ENCODE measurements at regions not wholly inside any gene's neighbourhood (a gene's known extent, or its start where the extent isn't known, plus 50 kb on each side); places are given as distances from the start of the nearest gene placed in this dataset.

- H3K27me3 ChIP-seq (ENCODE audit: insufficient read depth, poor library complexity, severe bottlenecking): no peaks in the 10 kb centered on the region
- H3K4me3 ChIP-seq (replicated peaks; ENCODE audit: insufficient read depth, low read length): no peak overlapping the region
- TF ChIP-seq CTCF (IDR thresholded peaks at IDR 0.05; ENCODE audit: insufficient read depth, low read length): no peak
- DNase-seq (ENCODE audit: low read depth in 1 of 2, low spot score in 1 of 2): no peak
- H3K27ac ChIP-seq (replicated peaks): no peak overlapping the region
These were observed 706.3 kb upstream of the TENM3 start for GRCh38 chr4:181536811-181537434.

- no peaks in the 10 kb centered on the region for H3K27me3 ChIP-seq (ENCODE audit: insufficient read depth, poor library complexity, severe bottlenecking)
- no peak overlapping the region for H3K27ac ChIP-seq (replicated peaks)
- H3K4me3 ChIP-seq (replicated peaks; ENCODE audit: insufficient read depth, low read length): no peak overlapping the region
- TF ChIP-seq GABPA (IDR thresholded peaks at IDR 0.05; ENCODE audit: low read depth) (no peak), CTCF (IDR thresholded peaks at IDR 0.05; ENCODE audit: insufficient read depth, low read length) (no peak), POLR2AphosphoS5 (IDR thresholded peaks at IDR 0.05; ENCODE audit: low read depth) (no peak), SPI1 (IDR thresholded peaks at IDR 0.05; ENCODE audit: borderline replicate concordance, low read depth) (no peak)
- TF ChIP-seq, protein P1, sequence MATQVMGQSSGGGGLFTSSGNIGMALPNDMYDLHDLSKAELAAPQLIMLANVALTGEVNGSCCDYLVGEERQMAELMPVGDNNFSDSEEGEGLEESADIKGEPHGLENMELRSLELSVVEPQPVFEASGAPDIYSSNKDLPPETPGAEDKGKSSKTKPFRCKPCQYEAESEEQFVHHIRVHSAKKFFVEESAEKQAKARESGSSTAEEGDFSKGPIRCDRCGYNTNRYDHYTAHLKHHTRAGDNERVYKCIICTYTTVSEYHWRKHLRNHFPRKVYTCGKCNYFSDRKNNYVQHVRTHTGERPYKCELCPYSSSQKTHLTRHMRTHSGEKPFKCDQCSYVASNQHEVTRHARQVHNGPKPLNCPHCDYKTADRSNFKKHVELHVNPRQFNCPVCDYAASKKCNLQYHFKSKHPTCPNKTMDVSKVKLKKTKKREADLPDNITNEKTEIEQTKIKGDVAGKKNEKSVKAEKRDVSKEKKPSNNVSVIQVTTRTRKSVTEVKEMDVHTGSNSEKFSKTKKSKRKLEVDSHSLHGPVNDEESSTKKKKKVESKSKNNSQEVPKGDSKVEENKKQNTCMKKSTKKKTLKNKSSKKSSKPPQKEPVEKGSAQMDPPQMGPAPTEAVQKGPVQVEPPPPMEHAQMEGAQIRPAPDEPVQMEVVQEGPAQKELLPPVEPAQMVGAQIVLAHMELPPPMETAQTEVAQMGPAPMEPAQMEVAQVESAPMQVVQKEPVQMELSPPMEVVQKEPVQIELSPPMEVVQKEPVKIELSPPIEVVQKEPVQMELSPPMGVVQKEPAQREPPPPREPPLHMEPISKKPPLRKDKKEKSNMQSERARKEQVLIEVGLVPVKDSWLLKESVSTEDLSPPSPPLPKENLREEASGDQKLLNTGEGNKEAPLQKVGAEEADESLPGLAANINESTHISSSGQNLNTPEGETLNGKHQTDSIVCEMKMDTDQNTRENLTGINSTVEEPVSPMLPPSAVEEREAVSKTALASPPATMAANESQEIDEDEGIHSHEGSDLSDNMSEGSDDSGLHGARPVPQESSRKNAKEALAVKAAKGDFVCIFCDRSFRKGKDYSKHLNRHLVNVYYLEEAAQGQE (IDR thresholded peaks at IDR 0.05; ENCODE audit: insufficient replicate concordance, low read depth): no peak
- DNase-seq (ENCODE audit: low read depth in 1 of 2, low spot score in 1 of 2): no peak
These were observed 704.8 kb upstream of the TENM3 start for GRCh38 chr4:181538431-181538830.

GRCh38 chr4:181541396-181541795 is 701.8 kb upstream of the TENM3 start:
- Histone ChIP-seq H3K27ac (replicated peaks) (no peak overlapping the region), H3K27me3 (ENCODE audit: insufficient read depth, poor library complexity, severe bottlenecking) (no peaks in the 10 kb centered on the region), H3K4me3 (replicated peaks; ENCODE audit: insufficient read depth, low read length) (no peak overlapping the region)
- DNase-seq (ENCODE audit: low read depth in 1 of 2, low spot score in 1 of 2): no peak
- no peak for TF ChIP-seq CTCF (IDR thresholded peaks at IDR 0.05; ENCODE audit: insufficient read depth, low read length)

DNA sequence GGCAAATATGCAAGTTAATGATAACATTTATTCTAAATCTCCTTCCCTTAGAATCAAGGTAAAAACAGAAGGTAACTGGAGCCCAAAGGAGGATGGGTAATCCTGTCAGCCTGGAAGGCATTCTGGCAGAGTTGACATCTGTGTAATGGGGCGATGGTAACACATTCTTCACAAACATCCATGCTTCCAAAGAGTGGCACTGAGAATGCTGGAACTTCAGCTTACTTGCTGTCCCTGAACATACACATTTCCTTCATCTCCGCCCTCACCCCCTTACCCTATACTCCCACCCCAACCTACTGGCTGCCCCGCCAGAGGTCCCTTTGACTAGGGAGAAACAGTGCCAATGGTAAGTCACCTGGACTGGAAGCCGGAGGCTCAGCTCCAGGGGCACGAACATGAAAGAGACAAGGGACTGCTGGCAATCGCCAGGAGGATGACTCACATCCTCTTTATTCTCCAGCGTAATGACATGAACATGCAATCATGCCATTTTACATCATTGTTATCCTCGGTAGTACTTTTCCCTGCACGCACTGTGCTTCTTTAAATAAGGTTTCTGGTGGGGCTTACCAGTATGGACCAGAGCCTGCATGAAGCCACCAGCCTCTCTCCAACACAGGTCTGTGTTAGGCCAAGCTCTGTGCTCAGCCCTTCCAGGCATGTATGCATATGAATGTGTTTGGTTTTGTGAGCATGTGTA is 694.2 kb upstream of the TENM3 start:
- Histone ChIP-seq H3K27ac (replicated peaks) (no peak overlapping the region), H3K4me3 (replicated peaks; ENCODE audit: insufficient read depth, low read length) (no peak overlapping the region), H3K27me3 (ENCODE audit: insufficient read depth, poor library complexity, severe bottlenecking) (no peaks in the 10 kb centered on the region)
- no peak for TF ChIP-seq SPI1 (IDR thresholded peaks at IDR 0.05; ENCODE audit: borderline replicate concordance, low read depth)
- TF ChIP-seq POLR2AphosphoS5 (IDR thresholded peaks at IDR 0.05; ENCODE audit: low read depth): no peak
- TF ChIP-seq, protein P1 (IDR thresholded peaks at IDR 0.05; ENCODE audit: insufficient replicate concordance, low read depth): no peak
- TF ChIP-seq GABPA (IDR thresholded peaks at IDR 0.05; ENCODE audit: low read depth): no peak
- TF ChIP-seq CTCF (IDR thresholded peaks at IDR 0.05; ENCODE audit: insufficient read depth, low read length): no peak
- no peak for DNase-seq (ENCODE audit: low read depth in 1 of 2, low spot score in 1 of 2)

Measured in HL-60 (cell line).